Gastroesophageal sphincter (tissue), 4 donors: ENCODE measurements at regions not wholly inside any gene's neighbourhood (a gene's known extent, or its start where the extent isn't known, plus 50 kb on each side); places are given as distances from the start of the nearest gene placed in this dataset.

Source experiments
- ATAC-seq: fragments of 150-250 bp; one replicate; pipeline ENCODE4 v1.9.1; 2016; ENCODE audit warnings: mild to moderate bottlenecking, moderate library complexity
- H3K27ac ChIP-seq, 4 donors: fragments of 200-600 bp; sonication (generic) in 3 of 4; 1 replicate in 3 of 4; 2 replicates in 1 of 4; pipeline ENCODE4 v1.5.1; 2016 to 2019
- H3K27me3 ChIP-seq: fragments of 200-600 bp; sonication (generic); one replicate; pipeline ENCODE4 v1.5.1; 2019
- H3K36me3 ChIP-seq, 2 donors: fragments of 200-600 bp; sonication (generic); one replicate each; pipeline ENCODE4 v1.5.1; 2019; ENCODE audit warnings: control low read depth in 1 of 2
- H3K4me1 ChIP-seq, 3 donors: fragments of 200-600 bp; sonication (generic); 1 replicate in 2 of 3; 2 replicates in 1 of 3; pipeline ENCODE4 v1.5.1; 2016 to 2019; ENCODE audit warnings: control low read depth in 2 of 3
- H3K4me3 ChIP-seq, 2 donors: fragments of 200-600 bp; sonication (generic); one replicate each; pipeline ENCODE4 v1.5.1; 2019; ENCODE audit warnings: mild to moderate bottlenecking in 1 of 2, moderate library complexity in 1 of 2
- H3K9me3 ChIP-seq, 3 donors: fragments of 200-600 bp; sonication (generic); one replicate each; pipeline ENCODE4 v1.5.1; 2017 to 2019; ENCODE audit warnings: control low read depth in 2 of 3
- CTCF ChIP-seq, 4 experiments: fragments of 200-600 bp in 2 of 4; fragments of 450-650 bp in 2 of 4; sonication (generic) in 1 of 4; IDR thresholded peaks; one replicate each; pipeline ENCODE4 v1.5.1; 2017 to 2019; ENCODE audit warnings: antibody characterized with exemption in 4 of 4, mild to moderate bottlenecking in 2 of 4, moderate library complexity in 2 of 4
- EP300 ChIP-seq: sonication (generic); formaldehyde crosslinking; IDR thresholded peaks from one replicate; pipeline ENCODE4 v1.6.1; 2017; ENCODE audit warnings: antibody characterized with exemption, mild to moderate bottlenecking
- POLR2A ChIP-seq, 2 donors: fragments of 450-650 bp; IDR thresholded peaks; one replicate each; pipeline ENCODE4 v1.6.1; 2017; ENCODE audit warnings: antibody characterized with exemption in 2 of 2, mild to moderate bottlenecking in 2 of 2, moderate library complexity in 1 of 2
- POLR2AphosphoS5 ChIP-seq: sonication (generic); formaldehyde crosslinking; IDR thresholded peaks from one replicate; pipeline ENCODE4 v1.6.1; 2017; ENCODE audit warnings: antibody characterized with exemption
- WGBS, 2 donors: methylation state at CpG; one replicate each; pipeline ENCODE4 v1.1.5; 2018; ENCODE audit warnings: low coverage in 1 of 2; 5-methylcytosine and 5-hydroxymethylcytosine counted together

GRCh38 chr10:6819301-6819700, 239.2 kb upstream of the PRKCQ start:
- Histone ChIP-seq H3K27me3 (peaks cover 11% of the 10 kb centered on the region), H3K27ac (no peak overlapping the region), H3K4me3 (no peak overlapping the region), H3K4me1 (no peaks in the 10 kb centered on the region), H3K9me3 (no peaks in the 10 kb centered on the region), H3K36me3 (no peaks in the 10 kb centered on the region)
- 65% methylated on average over 6 of the region's 10 CpGs; no CpG with 5 or more reads in 1 of the 2 donors for WGBS, 2 donors
- no peak for TF ChIP-seq POLR2AphosphoS5
- TF ChIP-seq POLR2A (IDR thresholded peaks at IDR 0.05), result no peak
- TF ChIP-seq EP300, result no peak
- no peak for TF ChIP-seq CTCF (IDR thresholded peaks at IDR 0.05)
- no peak for ATAC-seq

GRCh38 chr10:6817770-6818169, 237.7 kb upstream of the PRKCQ start:
- ATAC-seq, result no peak
- H3K4me1 ChIP-seq, result no peaks in the 10 kb centered on the region
- H3K27ac ChIP-seq, result no peak overlapping the region
- H3K4me3 ChIP-seq, result no peak overlapping the region
- 92 to 100% methylated on average over 4 of the region's 4 CpGs for WGBS, 2 donors
- H3K36me3 ChIP-seq, result no peaks in the 10 kb centered on the region
- no peaks in the 10 kb centered on the region for H3K9me3 ChIP-seq
- TF ChIP-seq POLR2AphosphoS5 (no peak), EP300 (no peak), CTCF (IDR thresholded peaks at IDR 0.05) (no peak)
- H3K27me3 ChIP-seq, result peaks cover 11% of the 10 kb centered on the region

- H3K36me3 ChIP-seq, result no peaks in the 10 kb centered on the region
- H3K27ac ChIP-seq, result no peak overlapping the region
- no peaks in the 10 kb centered on the region for H3K9me3 ChIP-seq
- H3K4me1 ChIP-seq, result no peaks in the 10 kb centered on the region
- ATAC-seq, result no peak
- H3K4me3 ChIP-seq, result no peak overlapping the region
- H3K27me3 ChIP-seq, result peaks cover 11% of the 10 kb centered on the region
- TF ChIP-seq EP300 (no peak), CTCF (IDR thresholded peaks at IDR 0.05) (no peak), POLR2A (IDR thresholded peaks at IDR 0.05) (no peak), POLR2AphosphoS5 (no peak)
- 41 to 60% methylated on average over 3 of the region's 3 CpGs for WGBS, 2 donors
Observed at GRCh38 chr10:6815346-6815745, 235.3 kb upstream of the PRKCQ start.

GRCh38 chr10:6813856-6814255, 233.8 kb upstream of the PRKCQ start:
- no peaks in the 10 kb centered on the region for H3K4me1 ChIP-seq
- H3K27me3 ChIP-seq, result peaks cover 4% of the 10 kb centered on the region
- no peak for ATAC-seq
- no peak overlapping the region for H3K4me3 ChIP-seq
- 14 to 46% methylated on average over 1 to 2 of the region's 2 CpGs for WGBS, 2 donors
- H3K36me3 ChIP-seq, result no peaks in the 10 kb centered on the region
- no peak overlapping the region for H3K27ac ChIP-seq
- TF ChIP-seq POLR2AphosphoS5 (no peak), EP300 (no peak), POLR2A (IDR thresholded peaks at IDR 0.05) (no peak), CTCF (IDR thresholded peaks at IDR 0.05) (no peak)
- H3K9me3 ChIP-seq, result peaks cover 0 to 5% (median 0%) of the 10 kb centered on the region in 3 donors

GRCh38 chr10:6813306-6813705, 233.2 kb upstream of the PRKCQ start:
- no peaks in the 10 kb centered on the region for H3K36me3 ChIP-seq
- no peak for TF ChIP-seq POLR2AphosphoS5
- TF ChIP-seq EP300, result no peak
- TF ChIP-seq POLR2A (IDR thresholded peaks at IDR 0.05), result no peak
- no peak for TF ChIP-seq CTCF (IDR thresholded peaks at IDR 0.05)
- 51 to 65% methylated on average over 3 of the region's 3 CpGs for WGBS, 2 donors
- H3K27ac ChIP-seq, result no peak overlapping the region
- no peaks in the 10 kb centered on the region for H3K27me3 ChIP-seq
- ATAC-seq, result no peak
- H3K4me3 ChIP-seq, result no peak overlapping the region
- peaks cover 0 to 5% (median 0%) of the 10 kb centered on the region in 3 donors for H3K9me3 ChIP-seq
- no peaks in the 10 kb centered on the region for H3K4me1 ChIP-seq
